ENCODE measurements at regions not wholly inside any gene's neighbourhood (a gene's known extent, or its start where the extent isn't known, plus 50 kb on each side); places are given as distances from the start of the nearest gene placed in this dataset.

- Histone ChIP-seq H3K4me3 (no peak overlapping the region), H3K27ac (no peak overlapping the region), H3K36me3 (no peaks in the 10 kb centered on the region), H3K4me1 (no peaks in the 10 kb centered on the region), H3K27me3 (no peaks in the 10 kb centered on the region), H3K9me3 (no peaks in the 10 kb centered on the region)
- DNase-seq (ENCODE audit: low spot score in 2 of 2): no peak
- TF ChIP-seq CTCF (IDR thresholded peaks at IDR 0.05): no peak
- intact Hi-C loops (cut with DNase I): no loop called here
Measured at GRCh38 chr22:22080270-22080669, 97.7 kb upstream of the TOP3B start.

- Histone ChIP-seq H3K4me3 (no peak overlapping the region), H3K27ac (no peak overlapping the region), H3K36me3 (no peaks in the 10 kb centered on the region), H3K4me1 (no peaks in the 10 kb centered on the region), H3K27me3 (no peaks in the 10 kb centered on the region), H3K9me3 (no peaks in the 10 kb centered on the region)
- intact Hi-C loops (cut with DNase I): no loop called here
- TF ChIP-seq CTCF (IDR thresholded peaks at IDR 0.05): no peak
- peak in 1 of 2 donors; percentile 52 for DNase-seq (ENCODE audit: low spot score in 2 of 2)
Measured at GRCh38 chr22:22079404-22080148, 97.0 kb upstream of the TOP3B start.

GRCh38 chr22:22078329-22078728 lies 95.7 kb upstream of the TOP3B start:
- Histone ChIP-seq H3K4me1 (no peaks in the 10 kb centered on the region), H3K36me3 (no peaks in the 10 kb centered on the region), H3K27ac (no peak overlapping the region), H3K4me3 (no peak overlapping the region), H3K9me3 (no peaks in the 10 kb centered on the region), H3K27me3 (no peaks in the 10 kb centered on the region)
- intact Hi-C loops (cut with DNase I): no loop called here
- TF ChIP-seq CTCF (IDR thresholded peaks at IDR 0.05): no peak
- no peak for DNase-seq (ENCODE audit: low spot score in 2 of 2)

GRCh38 chr22:22076932-22077703 lies 94.5 kb upstream of the TOP3B start:
- no peaks in the 10 kb centered on the region for H3K27me3 ChIP-seq
- no peak for DNase-seq (ENCODE audit: low spot score in 2 of 2)
- no peak overlapping the region for H3K4me3 ChIP-seq
- no peak for TF ChIP-seq CTCF (IDR thresholded peaks at IDR 0.05)
- no peak overlapping the region for H3K27ac ChIP-seq
- no peaks in the 10 kb centered on the region for H3K36me3 ChIP-seq
- H3K9me3 ChIP-seq: no peaks in the 10 kb centered on the region
- H3K4me1 ChIP-seq: no peaks in the 10 kb centered on the region
- intact Hi-C loops (cut with DNase I): no loop called here

- Histone ChIP-seq H3K9me3 (no peaks in the 10 kb centered on the region), H3K4me1 (no peaks in the 10 kb centered on the region), H3K27me3 (no peaks in the 10 kb centered on the region), H3K4me3 (no peak overlapping the region), H3K27ac (no peak overlapping the region), H3K36me3 (no peaks in the 10 kb centered on the region)
- intact Hi-C loops (cut with DNase I): no loop called here
- DNase-seq (ENCODE audit: low spot score in 2 of 2): no peak
- TF ChIP-seq CTCF (IDR thresholded peaks at IDR 0.05): no peak
Measured at GRCh38 chr22:22076361-22076760, 93.8 kb upstream of the TOP3B start.
